ENCODE measurements at regions not wholly inside any gene's neighbourhood (a gene's known extent, or its start where the extent isn't known, plus 50 kb on each side); places are given as distances from the start of the nearest gene placed in this dataset.

GRCh38 chr6:148200293-148200692, 142.3 kb upstream of the SASH1 start:
- TF ChIP-seq CTCF (IDR thresholded peaks at IDR 0.05) (no peak), POLR2A (IDR thresholded peaks at IDR 0.05) (no peak)

All from breast epithelium (tissue), 3 donors.